ENCODE measurements at regions not wholly inside any gene's neighbourhood (a gene's known extent, or its start where the extent isn't known, plus 50 kb on each side); places are given as distances from the start of the nearest gene placed in this dataset.

DNA sequence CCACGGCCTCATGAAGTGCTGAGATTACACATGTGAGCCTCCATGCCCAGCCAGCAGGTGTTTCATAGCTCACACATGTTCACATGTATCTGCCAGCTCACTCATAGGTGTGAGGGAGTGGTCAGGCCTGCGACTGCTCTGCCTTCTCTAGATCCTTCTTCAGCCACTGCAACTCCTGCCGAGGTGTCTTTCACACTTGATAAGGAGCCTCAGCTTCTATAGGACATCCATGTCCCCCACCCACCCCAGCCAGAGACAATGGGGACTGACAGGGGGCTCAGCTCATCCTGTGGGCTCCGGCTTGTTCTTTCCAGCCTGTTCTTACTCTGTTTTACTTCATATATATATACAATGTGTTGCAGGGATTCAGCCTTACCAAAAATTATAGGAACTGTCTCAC lies 286.5 kb upstream of the MGAT5 start:
- TF ChIP-seq, protein P1, sequence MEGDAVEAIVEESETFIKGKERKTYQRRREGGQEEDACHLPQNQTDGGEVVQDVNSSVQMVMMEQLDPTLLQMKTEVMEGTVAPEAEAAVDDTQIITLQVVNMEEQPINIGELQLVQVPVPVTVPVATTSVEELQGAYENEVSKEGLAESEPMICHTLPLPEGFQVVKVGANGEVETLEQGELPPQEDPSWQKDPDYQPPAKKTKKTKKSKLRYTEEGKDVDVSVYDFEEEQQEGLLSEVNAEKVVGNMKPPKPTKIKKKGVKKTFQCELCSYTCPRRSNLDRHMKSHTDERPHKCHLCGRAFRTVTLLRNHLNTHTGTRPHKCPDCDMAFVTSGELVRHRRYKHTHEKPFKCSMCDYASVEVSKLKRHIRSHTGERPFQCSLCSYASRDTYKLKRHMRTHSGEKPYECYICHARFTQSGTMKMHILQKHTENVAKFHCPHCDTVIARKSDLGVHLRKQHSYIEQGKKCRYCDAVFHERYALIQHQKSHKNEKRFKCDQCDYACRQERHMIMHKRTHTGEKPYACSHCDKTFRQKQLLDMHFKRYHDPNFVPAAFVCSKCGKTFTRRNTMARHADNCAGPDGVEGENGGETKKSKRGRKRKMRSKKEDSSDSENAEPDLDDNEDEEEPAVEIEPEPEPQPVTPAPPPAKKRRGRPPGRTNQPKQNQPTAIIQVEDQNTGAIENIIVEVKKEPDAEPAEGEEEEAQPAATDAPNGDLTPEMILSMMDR (conservative IDR thresholded peaks at IDR 0.05; ENCODE audit: low read length), result no peak
- TF ChIP-seq EZH2phosphoT487 (IDR thresholded peaks at IDR 0.05; ENCODE audit: borderline replicate concordance, low read depth, low read length), result no peak
